ENCODE measurements at regions not wholly inside any gene's neighbourhood (a gene's known extent, or its start where the extent isn't known, plus 50 kb on each side); places are given as distances from the start of the nearest gene placed in this dataset.

DNA sequence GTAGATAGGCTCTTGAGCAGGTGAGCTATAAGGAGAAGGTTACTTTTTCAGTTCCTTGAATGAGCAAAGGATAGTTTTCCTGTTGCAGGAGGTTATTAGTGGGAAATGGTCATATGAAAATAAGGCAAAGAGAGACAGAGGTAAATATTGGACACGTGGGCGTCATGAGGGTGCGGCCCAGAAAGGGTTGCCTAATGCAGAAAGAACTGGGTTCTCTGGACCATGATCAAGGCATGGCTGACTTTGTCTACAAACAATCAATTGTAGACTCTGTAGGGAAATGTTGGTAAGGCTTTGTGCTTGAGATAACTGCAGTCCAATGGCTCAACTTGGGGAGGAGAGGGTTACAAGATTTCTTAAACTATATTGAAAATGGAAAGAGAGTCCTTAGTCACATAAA, 585.8 kb downstream of the BCL11A start:
- 95 to 98% methylated on average over 3 of the region's 3 CpGs for WGBS, 2 donors
- TF ChIP-seq CTCF (IDR thresholded peaks at IDR 0.05): no peak
- no peak for ATAC-seq
- intact Hi-C loops (cut with DNase I): no loop called here
- no peaks in the 10 kb centered on the region for H3K4me1 ChIP-seq
- no peaks in the 10 kb centered on the region for H3K9me3 ChIP-seq
- no peak overlapping the region for H3K27ac ChIP-seq
- no peaks in the 10 kb centered on the region for H3K36me3 ChIP-seq
- H3K27me3 ChIP-seq: no peaks in the 10 kb centered on the region
- H3K4me3 ChIP-seq: no peak overlapping the region
- DNase-seq: no peak

GRCh38 chr2:59963157-59963556, 590.3 kb downstream of the BCL11A start:
- intact Hi-C loops (cut with DNase I): no loop called here
- no peak for ATAC-seq
- Histone ChIP-seq H3K9me3 (no peaks in the 10 kb centered on the region), H3K36me3 (no peaks in the 10 kb centered on the region), H3K27ac (no peak overlapping the region), H3K4me3 (no peak overlapping the region), H3K27me3 (no peaks in the 10 kb centered on the region), H3K4me1 (no peaks in the 10 kb centered on the region)
- DNase-seq: no peak
- no peak for TF ChIP-seq CTCF (IDR thresholded peaks at IDR 0.05)

DNA sequence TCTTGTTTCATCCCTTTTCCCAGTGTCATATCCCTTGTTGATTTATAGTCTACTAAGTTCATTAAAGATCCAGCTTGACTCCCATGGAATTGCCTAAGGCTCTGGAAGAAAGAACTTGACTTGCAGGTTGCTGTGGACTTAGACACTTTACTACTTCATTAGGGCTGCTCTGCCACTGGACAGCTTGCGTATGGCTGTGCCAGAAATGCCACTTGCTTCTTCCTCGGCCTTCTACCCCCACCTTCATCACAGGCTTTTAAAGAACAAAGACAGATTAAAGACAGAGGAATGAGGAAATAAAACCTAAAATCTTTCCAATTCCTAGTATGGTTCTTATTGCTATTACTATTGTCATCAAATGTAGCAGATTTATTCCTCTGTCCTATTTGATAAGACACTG, 591.7 kb downstream of the BCL11A start:
- DNase-seq (no peak), ATAC-seq (no peak)
- Histone ChIP-seq H3K4me1 (no peaks in the 10 kb centered on the region), H3K9me3 (no peaks in the 10 kb centered on the region), H3K4me3 (no peak overlapping the region), H3K27ac (no peak overlapping the region), H3K36me3 (no peaks in the 10 kb centered on the region), H3K27me3 (no peaks in the 10 kb centered on the region)
- intact Hi-C loops (cut with DNase I): no loop called here
- whole genome bisulfite sequencing, 2 donors: 57 to 64% methylated on average over 2 of the region's 2 CpGs
- no peak for TF ChIP-seq CTCF (IDR thresholded peaks at IDR 0.05)

- Histone ChIP-seq H3K9me3 (peaks cover 0 to 7% (median 0%) of the 10 kb centered on the region in 11 donors), H3K27ac (no peak overlapping the region), H3K4me3 (no peak overlapping the region), H3K36me3 (no peaks in the 10 kb centered on the region), H3K27me3 (no peaks in the 10 kb centered on the region), H3K4me1 (no peaks in the 10 kb centered on the region)
- no peak for ATAC-seq
- 60 to 63% methylated on average over 3 of the region's 3 CpGs for WGBS, 2 donors
- intact Hi-C loops (cut with DNase I): no loop called here
- no peak for TF ChIP-seq CTCF (IDR thresholded peaks at IDR 0.05)
- no peak for DNase-seq
Observed at GRCh38 chr2:59959944-59960343, 593.5 kb downstream of the BCL11A start.

GRCh38 chr2:59957504-59957903, 596.0 kb downstream of the BCL11A start:
- DNase-seq: no peak
- no peak for ATAC-seq
- WGBS, 2 donors: 52 to 60% methylated on average over 1 of the region's 1 CpG
- Histone ChIP-seq H3K4me1 (no peaks in the 10 kb centered on the region), H3K27ac (no peak overlapping the region), H3K4me3 (no peak overlapping the region), H3K36me3 (no peaks in the 10 kb centered on the region), H3K9me3 (peaks cover 0 to 7% (median 0%) of the 10 kb centered on the region in 11 donors), H3K27me3 (no peaks in the 10 kb centered on the region)
- intact Hi-C loops (cut with DNase I): no loop called here
- TF ChIP-seq CTCF (IDR thresholded peaks at IDR 0.05): no peak

All from heart right ventricle (tissue), 16 donors.